Calu3 (cell line): ENCODE measurements at regions not wholly inside any gene's neighbourhood (a gene's known extent, or its start where the extent isn't known, plus 50 kb on each side); places are given as distances from the start of the nearest gene placed in this dataset.

Source experiments
- BruUV-seq: library from RNA; stranded (reverse); fragments of 400-500 nt; replicated peaks from 2 replicates; lab custom pipeline; 2021; lab: Mats Ljungman, UMichigan
- CTCF ChIA-PET: fragments of 300-600 bp; sonication (Branson Sonifier 250); formaldehyde crosslinking; loops from one replicate; lab custom pipeline; 2022; ENCODE audit warnings: antibody characterized with exemption; lab: Charles Lee
- DNase-seq: peaks from one replicate; pipeline ENCODE4 v3.0.0; 2022
- H3K27ac Mint-ChIP-seq: one replicate; pipeline ENCODE4 v1.8.0; 2022; ENCODE audit warnings: mixed read lengths; ENCODE audit not compliant: unreplicated experiment
- H3K27me3 Mint-ChIP-seq: one replicate; pipeline ENCODE4 v1.8.0; 2022; ENCODE audit warnings: mixed read lengths; ENCODE audit not compliant: unreplicated experiment
- H3K36me3 Mint-ChIP-seq: one replicate; pipeline ENCODE4 v1.8.0; 2022; ENCODE audit warnings: mild to moderate bottlenecking, moderate library complexity, mixed read lengths; ENCODE audit not compliant: insufficient read depth, unreplicated experiment
- H3K4me1 Mint-ChIP-seq: one replicate; pipeline ENCODE4 v1.8.0; 2022; ENCODE audit warnings: mild to moderate bottlenecking, low read depth, mixed read lengths; ENCODE audit not compliant: unreplicated experiment
- H3K4me3 Mint-ChIP-seq: one replicate; pipeline ENCODE4 v1.8.0; 2022; ENCODE audit warnings: mild to moderate bottlenecking, low read depth, moderate library complexity, mixed read lengths; ENCODE audit not compliant: unreplicated experiment
- H3K9me3 Mint-ChIP-seq: one replicate; pipeline ENCODE4 v1.8.0; 2022; ENCODE audit warnings: low read depth, mixed read lengths; ENCODE audit not compliant: unreplicated experiment
- CTCF ChIP-seq: fragments of 200-600 bp; IDR thresholded peaks from one replicate; pipeline ENCODE4 v1.8.0; 2022; ENCODE audit warnings: antibody characterized with exemption; ENCODE audit not compliant: unreplicated experiment
- intact Hi-C: fragments of 100-400 bp; cut with micrococcal nuclease; formaldehyde crosslinking; loops from one replicate; pipeline ENCODE4 v1.10.0; 2022; ENCODE audit not compliant: unreplicated experiment

- H3K9me3 Mint-ChIP-seq = no peaks in the 10 kb centered on the region
- no TSS peak for BruUV-seq
- CTCF ChIA-PET = no interaction called here
- H3K4me3 Mint-ChIP-seq = no peak overlapping the region
- H3K4me1 Mint-ChIP-seq = peaks cover 19% of the 10 kb centered on the region
- no peak for DNase-seq
- TF ChIP-seq CTCF = no peak
- no peaks in the 10 kb centered on the region for H3K27me3 Mint-ChIP-seq
- intact Hi-C loops = no loop called here
- H3K27ac Mint-ChIP-seq = no peak overlapping the region
- no peaks in the 10 kb centered on the region for H3K36me3 Mint-ChIP-seq
These were observed 163.5 kb upstream of the EGFLAM start for GRCh38 chr5:38094889-38095288.

GRCh38 chr5:38093855-38094254, 164.5 kb upstream of the EGFLAM start:
- intact Hi-C loops = no loop called here
- no peak for TF ChIP-seq CTCF
- CTCF ChIA-PET = no interaction called here
- Mint-ChIP-seq H3K9me3 (no peaks in the 10 kb centered on the region), H3K27me3 (no peaks in the 10 kb centered on the region), H3K27ac (no peak overlapping the region), H3K4me1 (peaks cover 9% of the 10 kb centered on the region), H3K4me3 (no peak overlapping the region), H3K36me3 (no peaks in the 10 kb centered on the region)
- BruUV-seq = no TSS peak
- DNase-seq = no peak

- no peaks in the 10 kb centered on the region for H3K36me3 Mint-ChIP-seq
- H3K9me3 Mint-ChIP-seq = no peaks in the 10 kb centered on the region
- no peaks in the 10 kb centered on the region for H3K4me1 Mint-ChIP-seq
- CTCF ChIA-PET = no interaction called here
- H3K27ac Mint-ChIP-seq = no peak overlapping the region
- no peak for DNase-seq
- no peak overlapping the region for H3K4me3 Mint-ChIP-seq
- intact Hi-C loops = no loop called here
- no peak for TF ChIP-seq CTCF
- H3K27me3 Mint-ChIP-seq = no peaks in the 10 kb centered on the region
- no TSS peak for BruUV-seq
These were observed 171.6 kb upstream of the EGFLAM start for GRCh38 chr5:38086777-38087176.

GRCh38 chr5:38079620-38080402, 178.5 kb upstream of the EGFLAM start:
- BruUV-seq = no TSS peak
- H3K27me3 Mint-ChIP-seq = no peaks in the 10 kb centered on the region
- H3K4me1 Mint-ChIP-seq = peaks cover 8% of the 10 kb centered on the region
- no peaks in the 10 kb centered on the region for H3K36me3 Mint-ChIP-seq
- CTCF ChIA-PET = interaction anchor here (0.5 kb wide), 1 partner anchor 84 kb away, joined by 4 read pairs; no protein-coding TSS in a partner anchor
- H3K4me3 Mint-ChIP-seq = no peak overlapping the region
- DNase-seq = no peak
- TF ChIP-seq CTCF = no peak
- intact Hi-C loops = loop anchor here (2.0 kb wide), 1 partner anchor 59 kb away; no protein-coding TSS in a partner anchor
- no peaks in the 10 kb centered on the region for H3K9me3 Mint-ChIP-seq
- H3K27ac Mint-ChIP-seq = no peak overlapping the region
